Body of pancreas (tissue), 4 donors: ENCODE measurements at regions not wholly inside any gene's neighbourhood (a gene's known extent, or its start where the extent isn't known, plus 50 kb on each side); places are given as distances from the start of the nearest gene placed in this dataset.

Experiments used
- POLR2A ChIP-seq, 3 donors: fragments of 450-650 bp; IDR thresholded peaks; one replicate each; pipeline ENCODE4 v1.6.1; 2016; ENCODE audit warnings: antibody characterized with exemption in 3 of 3, mild to moderate bottlenecking in 2 of 3
- TF ChIP-seq, protein P1 (sequence below), 7 experiments: fragments of 450-650 bp in 4 of 7; fragments of 200-600 bp in 3 of 7; sonication (generic) in 3 of 7; IDR thresholded peaks; one replicate each; pipeline ENCODE4 v1.5.1; 2016 to 2019; ENCODE audit warnings: antibody characterized with exemption in 7 of 7

DNA sequence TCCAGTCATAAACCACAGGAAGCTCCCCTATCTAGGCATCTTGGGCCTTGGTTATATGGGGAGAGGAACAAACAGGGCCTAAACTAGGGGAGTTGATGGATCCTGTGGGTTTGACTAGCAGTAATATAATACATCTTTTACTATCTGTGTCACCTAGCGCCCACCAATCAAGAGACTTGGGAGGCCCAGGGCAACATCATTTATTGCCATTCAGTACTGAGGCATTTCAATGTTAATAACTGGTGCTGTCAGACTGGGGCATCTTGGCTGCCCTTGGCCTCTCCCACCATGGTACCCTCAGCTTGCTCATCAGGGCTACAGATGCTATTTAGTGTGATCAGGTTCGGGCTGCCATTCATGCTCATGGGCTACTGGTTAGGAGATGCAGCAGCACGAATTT lies 320.7 kb downstream of the MYCN start:
- TF ChIP-seq POLR2A (IDR thresholded peaks at IDR 0.05), result no peak
- TF ChIP-seq, protein P1, sequence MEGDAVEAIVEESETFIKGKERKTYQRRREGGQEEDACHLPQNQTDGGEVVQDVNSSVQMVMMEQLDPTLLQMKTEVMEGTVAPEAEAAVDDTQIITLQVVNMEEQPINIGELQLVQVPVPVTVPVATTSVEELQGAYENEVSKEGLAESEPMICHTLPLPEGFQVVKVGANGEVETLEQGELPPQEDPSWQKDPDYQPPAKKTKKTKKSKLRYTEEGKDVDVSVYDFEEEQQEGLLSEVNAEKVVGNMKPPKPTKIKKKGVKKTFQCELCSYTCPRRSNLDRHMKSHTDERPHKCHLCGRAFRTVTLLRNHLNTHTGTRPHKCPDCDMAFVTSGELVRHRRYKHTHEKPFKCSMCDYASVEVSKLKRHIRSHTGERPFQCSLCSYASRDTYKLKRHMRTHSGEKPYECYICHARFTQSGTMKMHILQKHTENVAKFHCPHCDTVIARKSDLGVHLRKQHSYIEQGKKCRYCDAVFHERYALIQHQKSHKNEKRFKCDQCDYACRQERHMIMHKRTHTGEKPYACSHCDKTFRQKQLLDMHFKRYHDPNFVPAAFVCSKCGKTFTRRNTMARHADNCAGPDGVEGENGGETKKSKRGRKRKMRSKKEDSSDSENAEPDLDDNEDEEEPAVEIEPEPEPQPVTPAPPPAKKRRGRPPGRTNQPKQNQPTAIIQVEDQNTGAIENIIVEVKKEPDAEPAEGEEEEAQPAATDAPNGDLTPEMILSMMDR (IDR thresholded peaks at IDR 0.05), result no peak
